GM20000 (cell line): ENCODE measurements at regions not wholly inside any gene's neighbourhood (a gene's known extent, or its start where the extent isn't known, plus 50 kb on each side); places are given as distances from the start of the nearest gene placed in this dataset.

Experiments
- DNase-seq: peaks from one replicate; pipeline ENCODE4 v3.0.0; 2012; ENCODE audit warnings: low spot score
- TF ChIP-seq, protein P1 (sequence below): IDR thresholded peaks from 2 replicates; pipeline ENCODE4 v1.5.1; 2012; ENCODE audit warnings: mild to moderate bottlenecking, control low read depth; ENCODE audit errors: extremely low read depth, missing control alignments

GRCh38 chr6:82741325-82741995 is 324.2 kb downstream of the UBE3D start:
- DNase-seq, result no peak

DNA sequence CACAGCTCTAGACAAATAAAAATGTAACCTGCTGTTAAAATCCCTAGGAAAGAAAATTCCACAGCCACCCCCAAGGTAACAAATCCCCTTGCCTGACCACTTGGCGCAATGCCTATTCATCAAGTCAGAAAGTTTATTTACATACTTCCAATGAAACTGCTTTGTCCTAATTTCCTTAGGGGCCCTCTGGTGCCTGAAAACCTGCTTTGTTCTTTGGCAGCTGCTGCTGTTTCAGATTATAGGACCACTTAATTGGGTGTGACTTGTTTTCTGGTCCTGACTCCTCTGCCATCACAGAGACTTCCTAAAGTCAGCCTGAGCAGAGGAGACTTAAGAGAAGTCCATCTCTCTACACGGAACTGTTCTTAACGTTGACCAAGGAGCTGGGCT is 323.6 kb downstream of the UBE3D start:
- DNase-seq, result no peak
- TF ChIP-seq, protein P1, sequence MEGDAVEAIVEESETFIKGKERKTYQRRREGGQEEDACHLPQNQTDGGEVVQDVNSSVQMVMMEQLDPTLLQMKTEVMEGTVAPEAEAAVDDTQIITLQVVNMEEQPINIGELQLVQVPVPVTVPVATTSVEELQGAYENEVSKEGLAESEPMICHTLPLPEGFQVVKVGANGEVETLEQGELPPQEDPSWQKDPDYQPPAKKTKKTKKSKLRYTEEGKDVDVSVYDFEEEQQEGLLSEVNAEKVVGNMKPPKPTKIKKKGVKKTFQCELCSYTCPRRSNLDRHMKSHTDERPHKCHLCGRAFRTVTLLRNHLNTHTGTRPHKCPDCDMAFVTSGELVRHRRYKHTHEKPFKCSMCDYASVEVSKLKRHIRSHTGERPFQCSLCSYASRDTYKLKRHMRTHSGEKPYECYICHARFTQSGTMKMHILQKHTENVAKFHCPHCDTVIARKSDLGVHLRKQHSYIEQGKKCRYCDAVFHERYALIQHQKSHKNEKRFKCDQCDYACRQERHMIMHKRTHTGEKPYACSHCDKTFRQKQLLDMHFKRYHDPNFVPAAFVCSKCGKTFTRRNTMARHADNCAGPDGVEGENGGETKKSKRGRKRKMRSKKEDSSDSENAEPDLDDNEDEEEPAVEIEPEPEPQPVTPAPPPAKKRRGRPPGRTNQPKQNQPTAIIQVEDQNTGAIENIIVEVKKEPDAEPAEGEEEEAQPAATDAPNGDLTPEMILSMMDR, result no peak

More at GRCh38 chr6:82741325-82741995, 324.2 kb downstream of the UBE3D start:
- TF ChIP-seq, protein P1, result no peak

GRCh38 chr6:82744286-82745015 is 321.2 kb downstream of the UBE3D start:
- no peak for DNase-seq
- TF ChIP-seq, protein P1, result no peak

DNA sequence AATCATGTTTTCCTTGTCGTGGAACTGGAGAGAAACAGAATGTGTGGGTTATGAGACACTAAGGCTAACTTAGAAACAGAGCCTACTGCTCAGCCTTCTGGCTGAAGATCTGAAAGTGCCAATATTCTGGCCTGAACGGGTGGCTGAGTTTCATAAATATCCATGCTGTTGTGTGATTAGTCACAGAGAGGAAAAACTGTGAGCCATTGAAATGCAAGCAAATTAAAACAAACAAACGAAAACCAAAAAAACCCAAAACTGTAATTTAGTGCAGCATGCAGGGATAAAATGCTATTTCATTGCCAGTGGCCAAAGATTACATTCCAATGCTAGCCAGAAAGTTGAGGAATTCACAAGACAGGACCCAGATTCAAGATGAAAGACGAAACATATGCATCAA is 315.1 kb downstream of the UBE3D start:
- DNase-seq, result no peak
- TF ChIP-seq, protein P1, result no peak

GRCh38 chr6:82751718-82752117 is 313.9 kb downstream of the UBE3D start:
- no peak for DNase-seq
- TF ChIP-seq, protein P1, result no peak

- TF ChIP-seq, protein P1, result no peak
- no peak for DNase-seq
These were observed 303.8 kb downstream of the UBE3D start for GRCh38 chr6:82761674-82762345.

GRCh38 chr6:82766476-82766875 is 299.2 kb downstream of the UBE3D start:
- TF ChIP-seq, protein P1, result no peak
- no peak for DNase-seq
